Esophagus (tissue), 2 donors: ENCODE measurements at regions not wholly inside any gene's neighbourhood (a gene's known extent, or its start where the extent isn't known, plus 50 kb on each side); places are given as distances from the start of the nearest gene placed in this dataset.

Experiments used
- H3K27ac ChIP-seq, 2 donors: one replicate each; pipeline ENCODE4 v1.5.1; 2013; ENCODE audit warnings: low read depth in 2 of 2, mild to moderate bottlenecking in 2 of 2, inconsistent platforms in 1 of 2, low read length in 1 of 2, moderate library complexity in 1 of 2
- H3K27me3 ChIP-seq, 2 donors: one replicate each; pipeline ENCODE4 v1.6.1; 2013; ENCODE audit warnings: low read length in 2 of 2, control low read depth in 1 of 2, mild to moderate bottlenecking in 1 of 2; ENCODE audit not compliant: insufficient read depth in 2 of 2, control insufficient read depth in 1 of 2
- H3K36me3 ChIP-seq, 2 donors: one replicate each; pipeline ENCODE4 v1.6.1; 2013; ENCODE audit warnings: low read length in 1 of 2; ENCODE audit not compliant: control insufficient read depth in 2 of 2, insufficient read depth in 2 of 2
- H3K4me1 ChIP-seq, 2 donors: one replicate each; pipeline ENCODE4 v1.6.1; 2013; ENCODE audit warnings: low read length in 1 of 2; ENCODE audit not compliant: control insufficient read depth in 2 of 2, insufficient read depth in 2 of 2
- H3K4me3 ChIP-seq, 2 donors: one replicate each; pipeline ENCODE4 v1.5.1; 2013; ENCODE audit warnings: low read length in 2 of 2, mild to moderate bottlenecking in 2 of 2, low read depth in 1 of 2, moderate library complexity in 1 of 2
- H3K9me3 ChIP-seq, 2 donors: one replicate each; pipeline ENCODE4 v1.6.1; 2013; ENCODE audit warnings: mild to moderate bottlenecking in 2 of 2, low read depth in 1 of 2, low read length in 1 of 2, moderate library complexity in 1 of 2; ENCODE audit not compliant: control insufficient read depth in 2 of 2, insufficient read depth in 1 of 2
- WGBS, 2 donors: extraction: QIAGEN DNeasy Blood & Tissue Kit; methylation state at CpG; one replicate each; pipeline ENCODE4 v1.1.7; 2013; 5-methylcytosine and 5-hydroxymethylcytosine counted together
- donor health status: healthy with polysubstance abuse.
- donor health status: Bipolar disorder and iron deficiency.

DNA sequence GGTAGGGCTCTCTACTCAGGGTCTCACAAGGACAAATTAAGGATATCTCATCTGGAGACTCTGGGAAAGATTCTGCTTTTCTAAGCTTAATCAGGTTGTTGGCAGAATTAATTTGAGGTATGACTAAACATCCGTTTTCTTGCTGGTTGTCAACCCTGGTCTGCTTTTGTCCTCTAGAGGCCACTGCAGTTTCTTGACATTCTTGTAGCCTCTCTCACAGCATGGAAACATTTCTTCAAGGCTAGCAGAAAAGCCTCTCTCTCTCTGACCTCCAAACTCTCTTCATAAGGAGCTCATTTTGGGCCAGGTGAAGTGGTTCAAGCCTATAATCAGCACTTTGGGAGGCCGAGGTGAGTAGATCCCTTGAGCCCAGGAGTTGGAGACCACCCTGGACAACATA is 749.5 kb upstream of the PCDH7 start:
- no peaks in the 10 kb centered on the region for H3K27me3 ChIP-seq
- no peaks in the 10 kb centered on the region for H3K36me3 ChIP-seq
- no peak overlapping the region for H3K4me3 ChIP-seq
- H3K27ac ChIP-seq = no peak overlapping the region
- no peaks in the 10 kb centered on the region for H3K9me3 ChIP-seq
- 58 to 60% methylated on average over 2 of the region's 2 CpGs for WGBS, 2 donors
- no peaks in the 10 kb centered on the region for H3K4me1 ChIP-seq

DNA sequence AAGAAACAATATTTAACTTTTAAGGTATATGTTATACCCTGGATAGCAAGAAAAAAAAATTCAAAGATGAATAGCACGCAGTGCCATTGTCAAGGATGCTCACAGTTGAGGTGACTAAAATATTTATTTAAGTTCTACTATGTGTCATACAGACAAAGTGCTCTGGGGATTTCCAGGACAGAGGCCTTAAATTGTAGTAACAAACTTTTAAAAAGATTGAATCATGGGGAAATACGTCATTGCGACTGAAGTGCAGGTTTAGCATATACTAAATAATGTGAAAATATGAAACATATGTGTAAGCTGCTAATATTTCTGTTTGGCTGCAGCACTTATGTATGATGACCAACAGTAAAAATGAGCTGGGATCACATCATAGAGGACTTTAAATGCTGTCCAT is 748.0 kb upstream of the PCDH7 start:
- H3K4me1 ChIP-seq = no peaks in the 10 kb centered on the region

DNA sequence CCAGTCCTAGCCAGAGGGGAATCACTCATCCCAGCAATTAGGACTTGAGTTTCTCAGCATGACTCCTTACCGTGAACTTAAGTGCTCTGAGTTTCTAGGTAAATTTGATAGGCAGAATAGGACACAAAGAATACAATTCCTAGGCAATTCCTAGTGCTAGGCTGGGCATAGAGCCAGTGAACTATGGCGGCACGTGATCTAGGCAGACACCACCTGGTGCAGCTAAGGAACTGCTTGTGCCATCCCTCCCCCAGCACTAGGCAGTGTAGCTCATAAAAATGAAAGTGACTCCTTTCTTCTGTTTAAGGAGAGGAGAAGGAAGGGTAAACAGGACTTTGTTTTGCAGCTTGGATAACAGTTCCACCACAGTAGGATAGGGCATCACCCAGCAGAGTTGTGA is 736.3 kb upstream of the PCDH7 start:
- WGBS, 2 donors = 86 to 88% methylated on average over 3 of the region's 3 CpGs
- no peaks in the 10 kb centered on the region for H3K4me1 ChIP-seq
- H3K4me3 ChIP-seq = no peak overlapping the region
- H3K27me3 ChIP-seq = no peaks in the 10 kb centered on the region
- no peaks in the 10 kb centered on the region for H3K9me3 ChIP-seq
- H3K27ac ChIP-seq = no peak overlapping the region
- H3K36me3 ChIP-seq = no peaks in the 10 kb centered on the region

More for the DNA sequence above, 748.0 kb upstream of the PCDH7 start:
- WGBS, 2 donors = 81 to 85% methylated on average over 3 of the region's 3 CpGs
- no peaks in the 10 kb centered on the region for H3K27me3 ChIP-seq
- H3K27ac ChIP-seq = no peak overlapping the region
- H3K9me3 ChIP-seq = no peaks in the 10 kb centered on the region
- H3K4me3 ChIP-seq = no peak overlapping the region
- H3K36me3 ChIP-seq = no peaks in the 10 kb centered on the region

DNA sequence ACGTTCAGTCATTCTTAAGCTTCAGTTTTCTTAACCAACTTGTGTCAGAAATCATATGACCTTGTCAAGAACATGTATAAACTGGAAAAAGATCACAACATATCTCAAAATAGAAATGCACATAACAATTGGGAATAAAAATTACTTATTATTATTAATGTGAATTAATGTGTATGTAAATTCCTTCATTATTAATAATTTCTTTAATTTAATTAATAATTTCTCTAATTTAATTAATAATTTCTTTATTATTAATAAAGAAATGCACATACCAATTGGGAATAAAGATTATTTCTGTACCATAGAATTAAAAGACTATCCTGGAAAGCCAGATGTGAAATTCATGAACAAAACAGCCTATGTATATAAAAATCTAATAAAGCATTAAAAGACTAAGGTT is 718.5 kb upstream of the PCDH7 start:
- H3K4me1 ChIP-seq = no peaks in the 10 kb centered on the region
- no peaks in the 10 kb centered on the region for H3K36me3 ChIP-seq
- no peaks in the 10 kb centered on the region for H3K9me3 ChIP-seq
- no peaks in the 10 kb centered on the region for H3K27me3 ChIP-seq
- WGBS, 2 donors = 53 to 56% methylated on average over 1 of the region's 1 CpG
- no peak overlapping the region for H3K4me3 ChIP-seq
- no peak overlapping the region for H3K27ac ChIP-seq

DNA sequence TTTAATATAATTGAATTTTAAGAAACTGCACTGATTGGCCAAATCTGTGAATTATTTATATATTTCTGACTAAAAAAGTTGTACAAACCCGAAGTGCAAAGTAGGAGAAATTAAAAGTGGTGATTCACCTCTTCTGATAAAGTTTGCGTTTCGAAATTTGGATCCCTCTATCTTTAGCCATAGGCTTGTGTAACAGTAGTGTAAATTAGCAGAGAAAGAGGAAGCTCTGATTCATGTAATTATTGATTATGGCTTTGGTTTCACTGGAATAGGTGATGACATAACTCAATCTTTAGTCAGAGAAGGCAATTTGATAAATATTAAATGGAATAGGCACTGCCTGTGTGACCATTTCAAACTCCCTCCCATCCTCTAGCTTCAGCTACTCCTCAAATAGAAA is 717.8 kb upstream of the PCDH7 start:
- 76 to 78% methylated on average over 3 of the region's 3 CpGs for WGBS, 2 donors
- Histone ChIP-seq H3K27ac (no peak overlapping the region), H3K36me3 (no peaks in the 10 kb centered on the region), H3K9me3 (peaks cover 0 to 2% of the 10 kb centered on the region in 2 donors), H3K4me3 (no peak overlapping the region), H3K27me3 (no peaks in the 10 kb centered on the region), H3K4me1 (no peaks in the 10 kb centered on the region)

DNA sequence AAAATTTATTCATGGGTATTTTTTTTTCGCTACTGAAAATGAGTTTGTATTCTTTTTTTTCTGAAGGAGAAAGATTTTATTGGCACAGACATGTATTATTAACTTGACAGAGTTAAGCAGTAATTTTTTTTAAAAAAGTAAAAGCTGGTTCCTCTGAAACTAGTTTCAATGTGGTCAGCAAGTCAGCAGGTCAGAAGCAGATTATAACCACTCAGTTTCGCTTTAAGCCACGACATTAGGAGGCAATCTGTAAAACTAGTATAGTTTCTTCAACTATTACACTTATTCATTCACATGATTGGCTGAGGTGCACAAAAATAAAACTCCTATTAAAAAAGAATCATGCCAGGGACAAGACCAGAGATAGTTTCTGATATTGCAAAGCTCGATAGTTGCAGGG is 714.2 kb upstream of the PCDH7 start:
- no peak overlapping the region for H3K27ac ChIP-seq
- no peak overlapping the region for H3K4me3 ChIP-seq
- WGBS, 2 donors = 81 to 87% methylated on average over 4 of the region's 4 CpGs
- peaks cover 0 to 10% of the 10 kb centered on the region in 2 donors for H3K9me3 ChIP-seq
- no peaks in the 10 kb centered on the region for H3K4me1 ChIP-seq
- H3K36me3 ChIP-seq = no peaks in the 10 kb centered on the region
- no peaks in the 10 kb centered on the region for H3K27me3 ChIP-seq

DNA sequence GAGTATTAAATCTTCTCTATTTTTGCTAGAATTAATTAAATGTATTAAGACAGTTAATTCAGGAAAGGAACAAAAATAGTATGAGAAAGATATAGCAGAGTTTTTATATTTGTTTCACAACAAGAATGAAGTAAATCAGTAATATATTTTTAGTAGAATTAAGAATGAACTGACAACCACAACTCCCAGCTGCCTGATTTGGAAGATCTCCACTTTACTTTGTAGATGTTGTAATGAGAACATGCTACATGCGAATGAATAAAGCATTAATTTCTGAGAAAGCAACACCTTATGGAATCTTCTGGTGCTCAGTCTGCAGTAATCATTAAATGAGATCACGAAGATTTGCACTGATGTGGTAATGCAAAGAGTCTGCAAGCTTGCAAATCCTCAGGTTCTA is 695.6 kb upstream of the PCDH7 start:
- Histone ChIP-seq H3K36me3 (no peaks in the 10 kb centered on the region), H3K4me1 (no peaks in the 10 kb centered on the region), H3K27ac (no peak overlapping the region), H3K4me3 (no peak overlapping the region), H3K27me3 (no peaks in the 10 kb centered on the region), H3K9me3 (peaks cover 0 to 4% of the 10 kb centered on the region in 2 donors)
- WGBS, 2 donors = 59 to 70% methylated on average over 2 of the region's 2 CpGs

DNA sequence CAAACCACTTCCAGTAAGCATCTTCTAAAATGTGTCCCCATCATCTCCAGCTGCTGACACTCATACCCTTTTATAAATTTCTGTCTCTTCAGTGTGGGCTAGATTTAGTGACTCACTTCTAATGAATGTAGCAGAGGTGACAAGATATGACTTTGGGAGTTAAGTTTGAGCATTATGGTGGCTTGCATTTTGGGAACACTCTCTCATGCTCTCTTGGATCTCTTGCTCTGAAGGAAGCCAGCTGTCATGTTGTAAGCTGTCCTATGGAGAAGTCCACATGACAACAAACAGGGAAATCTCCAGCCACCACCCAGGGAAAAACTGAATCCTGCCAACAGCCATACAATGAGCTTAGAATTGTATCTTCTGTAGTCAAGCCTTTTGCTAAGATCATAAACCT is 691.3 kb upstream of the PCDH7 start:
- Histone ChIP-seq H3K9me3 (peaks cover 0 to 4% of the 10 kb centered on the region in 2 donors), H3K27me3 (no peaks in the 10 kb centered on the region)

DNA sequence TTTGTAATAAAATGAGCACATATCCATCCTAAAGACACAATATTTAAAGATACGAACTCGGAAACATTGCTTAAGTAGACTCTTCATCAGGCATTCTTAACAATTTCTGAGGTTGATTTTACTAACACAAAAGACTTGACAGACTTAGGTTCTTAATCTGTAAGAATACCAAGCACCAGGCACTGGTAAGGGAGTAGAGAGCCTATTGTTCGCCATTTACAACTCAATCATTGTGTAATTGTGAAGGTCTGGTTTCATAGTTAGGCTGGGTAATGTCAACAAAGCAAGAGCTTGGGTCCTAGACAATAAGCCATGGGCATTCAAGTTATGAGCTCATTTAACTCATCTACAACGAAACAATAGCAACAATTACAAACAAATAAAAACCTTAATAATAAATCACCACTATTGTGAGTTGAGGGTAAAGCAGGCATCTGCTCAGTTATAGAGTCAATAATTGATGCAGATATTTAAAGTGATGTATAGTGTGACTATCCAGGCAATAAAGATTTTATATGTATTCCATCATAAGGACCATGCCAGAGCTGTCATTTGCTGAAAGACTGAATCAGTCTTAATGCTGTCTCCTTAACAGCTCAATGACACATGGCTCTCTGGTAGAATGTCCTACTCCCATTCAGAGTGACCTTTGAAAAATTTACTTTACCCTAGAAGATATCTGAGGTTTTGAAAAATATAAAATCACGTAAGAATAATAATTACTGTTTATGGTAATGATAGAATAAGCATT is 664.0 kb upstream of the PCDH7 start:
- H3K36me3 ChIP-seq = no peaks in the 10 kb centered on the region
- H3K9me3 ChIP-seq = no peaks in the 10 kb centered on the region
- H3K27me3 ChIP-seq = no peaks in the 10 kb centered on the region
- WGBS, 2 donors = 78% methylated on average over 5 of the region's 5 CpGs
- H3K4me1 ChIP-seq = no peaks in the 10 kb centered on the region
- no peak overlapping the region for H3K27ac ChIP-seq
- no peak overlapping the region for H3K4me3 ChIP-seq

More for the DNA sequence above, 691.3 kb upstream of the PCDH7 start:
- Histone ChIP-seq H3K27ac (no peak overlapping the region), H3K4me1 (no peaks in the 10 kb centered on the region), H3K36me3 (no peaks in the 10 kb centered on the region), H3K4me3 (no peak overlapping the region)

DNA sequence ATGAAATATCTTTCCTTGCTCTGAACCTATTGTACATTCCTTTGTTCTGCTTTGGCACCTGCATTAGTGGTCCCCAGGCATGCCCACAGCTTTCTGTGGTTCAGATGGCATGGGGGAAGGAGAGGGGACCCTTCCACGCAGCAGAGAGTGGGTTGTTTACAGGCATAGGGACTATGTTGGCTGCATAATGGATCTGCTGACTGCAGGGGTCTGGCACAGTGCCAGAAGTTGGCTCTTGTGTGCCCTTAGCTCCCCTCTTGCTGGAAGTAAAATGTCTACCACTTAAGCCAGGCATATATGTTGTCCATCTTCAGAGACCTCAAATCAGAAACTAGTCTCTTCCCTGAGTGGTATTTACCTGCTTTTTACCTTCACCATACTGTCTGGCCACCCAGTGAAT is 651.9 kb upstream of the PCDH7 start:
- H3K9me3 ChIP-seq = peaks cover 2% of the 10 kb centered on the region in 2 donors
- H3K27me3 ChIP-seq = no peaks in the 10 kb centered on the region
- H3K4me1 ChIP-seq = no peaks in the 10 kb centered on the region
- no peaks in the 10 kb centered on the region for H3K36me3 ChIP-seq
- no peak overlapping the region for H3K27ac ChIP-seq
- 20 to 31% methylated on average over 1 of the region's 1 CpG for WGBS, 2 donors
- H3K4me3 ChIP-seq = no peak overlapping the region
